ENCODE measurements at regions not wholly inside any gene's neighbourhood (a gene's known extent, or its start where the extent isn't known, plus 50 kb on each side); places are given as distances from the start of the nearest gene placed in this dataset.

GRCh38 chr13:31890946-31891345, 140.6 kb upstream of the FRY start:
- Mint-ChIP-seq H3K27me3 (no peaks in the 10 kb centered on the region), H3K27ac (no peak overlapping the region), H3K36me3 (ENCODE audit: low read depth) (no peaks in the 10 kb centered on the region), H3K9me3 (no peaks in the 10 kb centered on the region), H3K4me3 (no peak overlapping the region), H3K4me1 (peaks cover 3% of the 10 kb centered on the region)
- no peak for TF ChIP-seq CTCF (IDR thresholded peaks at IDR 0.05)
- DNase-seq (no peak), ATAC-seq (ENCODE audit: low read depth) (no peak)
- intact Hi-C loops (cut with micrococcal nuclease) = no loop called here
- CTCF ChIA-PET = no interaction called here
- POLR2A ChIA-PET = no interaction called here

- Mint-ChIP-seq H3K9me3 (no peaks in the 10 kb centered on the region), H3K4me1 (peaks cover 8% of the 10 kb centered on the region), H3K27me3 (no peaks in the 10 kb centered on the region), H3K36me3 (ENCODE audit: low read depth) (no peaks in the 10 kb centered on the region), H3K4me3 (no peak overlapping the region), H3K27ac (no peak overlapping the region)
- ChIA-PET POLR2A (no interaction called here), CTCF (no interaction called here)
- no peak for TF ChIP-seq CTCF (IDR thresholded peaks at IDR 0.05)
- intact Hi-C loops (cut with micrococcal nuclease) = no loop called here
- DNase-seq (no peak), ATAC-seq (ENCODE audit: low read depth) (no peak)
Measured at GRCh38 chr13:31891472-31891871, 140.1 kb upstream of the FRY start.

- Mint-ChIP-seq H3K27me3 (no peaks in the 10 kb centered on the region), H3K36me3 (ENCODE audit: low read depth) (no peaks in the 10 kb centered on the region), H3K9me3 (no peaks in the 10 kb centered on the region), H3K4me1 (peaks cover 18% of the 10 kb centered on the region), H3K4me3 (no peak overlapping the region), H3K27ac (no peak overlapping the region)
- no peak for ATAC-seq (ENCODE audit: low read depth)
- TF ChIP-seq CTCF (IDR thresholded peaks at IDR 0.05) = no peak
- ChIA-PET CTCF (interaction anchor here (0.6 kb wide), 1 partner anchor 774 kb away, joined by 4 read pairs; no protein-coding TSS in a partner anchor), POLR2A (no interaction called here)
- no peak for DNase-seq
- intact Hi-C loops (cut with micrococcal nuclease) = no loop called here
Measured at GRCh38 chr13:31894931-31895330, 136.6 kb upstream of the FRY start.

- intact Hi-C loops (cut with micrococcal nuclease) = no loop called here
Measured at GRCh38 chr13:31895691-31896090, 135.9 kb upstream of the FRY start.

GRCh38 chr13:31896427-31896826, 135.1 kb upstream of the FRY start:
- no peak for TF ChIP-seq CTCF (IDR thresholded peaks at IDR 0.05)
- ChIA-PET POLR2A (no interaction called here), CTCF (interaction anchor here (0.7 to 1.5 kb wide), 3 partner anchors 10 to 78 kb away, joined by 3 to 9 read pairs (median 4); no protein-coding TSS in a partner anchor)
- H3K27me3 Mint-ChIP-seq = no peaks in the 10 kb centered on the region
- H3K4me1 Mint-ChIP-seq = peaks cover 18% of the 10 kb centered on the region
- no peak overlapping the region for H3K27ac Mint-ChIP-seq
- no peak for DNase-seq
- ATAC-seq (ENCODE audit: low read depth) = peak; percentile 81
- no peaks in the 10 kb centered on the region for H3K9me3 Mint-ChIP-seq
- intact Hi-C loops (cut with micrococcal nuclease) = no loop called here
- H3K4me3 Mint-ChIP-seq = peak overlapping the region; percentile 5
- no peaks in the 10 kb centered on the region for H3K36me3 Mint-ChIP-seq (ENCODE audit: low read depth)

More at GRCh38 chr13:31895691-31896090, 135.9 kb upstream of the FRY start:
- Mint-ChIP-seq H3K27me3 (no peaks in the 10 kb centered on the region), H3K4me1 (peaks cover 18% of the 10 kb centered on the region), H3K9me3 (no peaks in the 10 kb centered on the region), H3K4me3 (no peak overlapping the region), H3K36me3 (ENCODE audit: low read depth) (no peaks in the 10 kb centered on the region), H3K27ac (no peak overlapping the region)
- CTCF ChIA-PET = interaction anchor here (0.6 kb wide), 1 partner anchor 773 kb away, joined by 4 read pairs; no protein-coding TSS in a partner anchor
- TF ChIP-seq CTCF (IDR thresholded peaks at IDR 0.05) = no peak
- DNase-seq (no peak), ATAC-seq (ENCODE audit: low read depth) (no peak)
- POLR2A ChIA-PET = no interaction called here
